GM12872 (cell line): ENCODE measurements at regions not wholly inside any gene's neighbourhood (a gene's known extent, or its start where the extent isn't known, plus 50 kb on each side); places are given as distances from the start of the nearest gene placed in this dataset.

Experiments
- CTCF ChIP-seq: IDR thresholded peaks from 3 replicates; pipeline ENCODE4 v1.5.1; 2011; ENCODE audit warnings: low read depth, mild to moderate bottlenecking, low read length, moderate library complexity; ENCODE audit not compliant: insufficient read depth

GRCh38 chr10:8283166-8283905 lies 228.8 kb downstream of the GATA3 start:
- no peak for TF ChIP-seq CTCF

- TF ChIP-seq CTCF, result no peak
These were observed 229.5 kb downstream of the GATA3 start for GRCh38 chr10:8283986-8284385.

GRCh38 chr10:8288600-8288999 lies 234.1 kb downstream of the GATA3 start:
- TF ChIP-seq CTCF, result no peak

- TF ChIP-seq CTCF, result no peak
These were observed 234.9 kb downstream of the GATA3 start for GRCh38 chr10:8289186-8289924.

GRCh38 chr10:8294779-8295178 lies 240.3 kb downstream of the GATA3 start:
- TF ChIP-seq CTCF, result no peak

GRCh38 chr10:8295311-8295710 lies 240.8 kb downstream of the GATA3 start:
- TF ChIP-seq CTCF, result no peak

GRCh38 chr10:8296090-8296733 lies 241.7 kb downstream of the GATA3 start:
- no peak for TF ChIP-seq CTCF
